Mesodermal cell (in vitro differentiated cells): ENCODE measurements at regions not wholly inside any gene's neighbourhood (a gene's known extent, or its start where the extent isn't known, plus 50 kb on each side); places are given as distances from the start of the nearest gene placed in this dataset.

Experiments
- H3K27ac ChIP-seq: 2 replicates; pipeline ENCODE4 v1.7.0; 2013; ENCODE audit warnings: mild to moderate bottlenecking, low read depth, low read length, moderate library complexity; ENCODE audit not compliant: severe bottlenecking
- H3K36me3 ChIP-seq: 2 replicates; pipeline ENCODE4 v1.7.1; 2013; ENCODE audit warnings: mild to moderate bottlenecking, low read length, moderate library complexity; ENCODE audit not compliant: control insufficient read depth, insufficient read depth
- H3K4me1 ChIP-seq: one replicate; pipeline ENCODE4 v1.7.1; 2013; ENCODE audit warnings: mild to moderate bottlenecking, low read length; ENCODE audit not compliant: insufficient read depth, control insufficient read depth, poor library complexity, severe bottlenecking
- H3K4me3 ChIP-seq: 2 replicates; pipeline ENCODE4 v1.7.0; 2013; ENCODE audit warnings: low read length, control low read depth, mild to moderate bottlenecking; ENCODE audit not compliant: insufficient read depth, poor library complexity, severe bottlenecking; ENCODE audit errors: extremely low read depth
- H3K9me3 ChIP-seq: 2 replicates; pipeline ENCODE4 v1.7.1; 2013; ENCODE audit warnings: mild to moderate bottlenecking, low read length, moderate library complexity; ENCODE audit not compliant: control insufficient read depth
- WGBS, 2 experiments: methylation state at CpG; one replicate each; pipeline ENCODE4 v1.1.5; 2013; ENCODE audit warnings: missing lambda C conversion rate in 2 of 2; ENCODE audit not compliant: insufficient coverage in 2 of 2; 5-methylcytosine and 5-hydroxymethylcytosine counted together

- Histone ChIP-seq H3K9me3 (no peaks in the 10 kb centered on the region), H3K27ac (no peak overlapping the region), H3K36me3 (no peaks in the 10 kb centered on the region), H3K4me3 (no peak overlapping the region), H3K4me1 (no peaks in the 10 kb centered on the region)
- no CpG with 5 or more reads among the region's 1 CpG for WGBS, 2 experiments
Measured at GRCh38 chr1:95426772-95427171, 192.8 kb downstream of the RWDD3 start.

- Histone ChIP-seq H3K36me3 (no peaks in the 10 kb centered on the region), H3K9me3 (no peaks in the 10 kb centered on the region), H3K4me3 (no peak overlapping the region), H3K27ac (no peak overlapping the region), H3K4me1 (no peaks in the 10 kb centered on the region)
Measured at GRCh38 chr1:95427525-95427924, 193.5 kb downstream of the RWDD3 start.

DNA sequence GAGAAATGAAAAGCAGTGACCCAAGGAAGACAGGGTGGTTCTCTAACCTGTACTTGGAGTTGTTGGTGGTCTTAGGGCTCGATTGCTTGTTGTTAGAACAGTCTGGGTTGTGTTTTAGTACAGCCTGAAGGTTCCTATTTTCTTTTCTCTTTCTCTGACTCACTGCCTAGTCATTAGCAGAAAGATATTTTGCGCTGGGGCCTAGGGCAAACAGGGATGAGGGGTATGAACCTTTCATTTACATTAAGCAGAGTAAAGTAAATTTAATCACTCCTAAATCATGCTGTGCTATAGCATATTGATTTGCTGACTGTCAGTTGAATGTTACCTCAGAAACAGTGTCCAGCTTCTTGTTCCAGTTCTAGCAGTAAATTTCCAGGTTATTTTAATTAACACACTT lies 197.2 kb downstream of the RWDD3 start:
- no peak overlapping the region for H3K4me3 ChIP-seq
- H3K27ac ChIP-seq = no peak overlapping the region
- H3K4me1 ChIP-seq = no peaks in the 10 kb centered on the region
- 100% methylated on average over 1 of the region's 2 CpGs; no CpG with 5 or more reads in 1 of the 2 experiments for WGBS, 2 experiments
- H3K36me3 ChIP-seq = no peaks in the 10 kb centered on the region
- no peaks in the 10 kb centered on the region for H3K9me3 ChIP-seq

DNA sequence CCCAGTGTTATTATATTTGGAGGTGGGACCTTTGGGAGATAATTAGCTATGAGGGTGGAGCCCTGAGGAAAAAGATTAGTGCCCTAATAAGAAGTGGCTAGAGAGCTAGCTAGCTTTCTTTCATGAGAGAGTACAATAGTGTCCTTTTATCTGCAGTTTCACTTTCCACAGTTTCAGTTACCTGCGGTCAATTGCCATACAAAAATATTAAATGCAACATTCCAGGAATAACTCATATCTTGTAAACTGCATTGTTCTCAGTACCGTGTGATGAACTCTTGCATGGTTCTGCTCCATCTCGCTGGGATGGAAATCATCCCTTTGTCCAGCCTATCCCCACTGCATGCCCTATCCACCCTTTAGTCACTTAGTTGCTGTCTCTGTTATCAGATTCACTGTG lies 201.6 kb downstream of the RWDD3 start:
- no peaks in the 10 kb centered on the region for H3K36me3 ChIP-seq
- no peaks in the 10 kb centered on the region for H3K9me3 ChIP-seq
- no peak overlapping the region for H3K27ac ChIP-seq
- no peaks in the 10 kb centered on the region for H3K4me1 ChIP-seq
- H3K4me3 ChIP-seq = no peak overlapping the region
- 96 to 100% methylated on average over 2 to 3 of the region's 3 CpGs for WGBS, 2 experiments

DNA sequence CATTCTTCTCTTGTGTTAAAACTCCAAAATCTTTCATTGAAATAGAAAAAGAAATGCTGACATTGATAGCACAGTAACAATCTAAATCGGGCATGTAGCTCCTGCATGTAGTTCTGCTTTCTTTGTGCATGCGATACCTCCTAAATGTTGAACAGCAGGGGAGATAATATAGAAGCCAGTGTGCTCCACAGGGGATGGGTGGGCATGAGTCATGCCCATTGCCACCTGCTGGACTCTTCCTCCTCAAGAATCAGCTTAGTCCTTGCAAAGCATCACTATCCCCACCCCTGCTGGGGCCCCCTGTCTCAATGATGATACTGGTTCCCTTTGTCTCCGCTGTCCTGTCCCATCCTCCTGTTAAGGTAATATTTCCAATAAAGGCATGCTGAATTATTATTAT lies 203.0 kb downstream of the RWDD3 start:
- no peaks in the 10 kb centered on the region for H3K4me1 ChIP-seq
- no peaks in the 10 kb centered on the region for H3K9me3 ChIP-seq
- H3K4me3 ChIP-seq = no peak overlapping the region
- H3K27ac ChIP-seq = no peak overlapping the region
- WGBS, 2 experiments = 76 to 79% methylated on average over 2 of the region's 3 CpGs
- no peaks in the 10 kb centered on the region for H3K36me3 ChIP-seq

DNA sequence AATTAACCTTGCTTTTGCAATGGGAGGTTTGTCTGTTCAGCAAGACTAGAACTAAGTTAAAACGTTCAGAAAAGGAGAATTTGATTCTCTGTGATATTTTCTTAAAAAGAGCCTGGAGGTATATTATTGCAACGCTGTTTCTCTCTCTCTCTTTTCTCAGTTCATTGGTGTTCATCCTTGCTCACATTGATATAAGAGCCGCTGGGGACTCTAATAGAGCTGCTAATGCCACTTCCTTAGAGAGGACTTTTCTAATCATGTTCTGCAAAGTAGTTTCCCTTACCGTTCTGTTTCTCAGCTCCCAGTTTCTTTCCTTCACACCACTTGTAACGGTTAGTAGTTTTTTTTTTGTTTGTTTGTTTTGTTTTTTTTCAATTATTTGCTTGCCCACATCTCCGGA lies 203.8 kb downstream of the RWDD3 start:
- H3K36me3 ChIP-seq = no peaks in the 10 kb centered on the region
- no peak overlapping the region for H3K4me3 ChIP-seq
- no peaks in the 10 kb centered on the region for H3K4me1 ChIP-seq
- WGBS, 2 experiments = 80 to 88% methylated on average over 1 of the region's 6 CpGs
- no peak overlapping the region for H3K27ac ChIP-seq
- no peaks in the 10 kb centered on the region for H3K9me3 ChIP-seq

DNA sequence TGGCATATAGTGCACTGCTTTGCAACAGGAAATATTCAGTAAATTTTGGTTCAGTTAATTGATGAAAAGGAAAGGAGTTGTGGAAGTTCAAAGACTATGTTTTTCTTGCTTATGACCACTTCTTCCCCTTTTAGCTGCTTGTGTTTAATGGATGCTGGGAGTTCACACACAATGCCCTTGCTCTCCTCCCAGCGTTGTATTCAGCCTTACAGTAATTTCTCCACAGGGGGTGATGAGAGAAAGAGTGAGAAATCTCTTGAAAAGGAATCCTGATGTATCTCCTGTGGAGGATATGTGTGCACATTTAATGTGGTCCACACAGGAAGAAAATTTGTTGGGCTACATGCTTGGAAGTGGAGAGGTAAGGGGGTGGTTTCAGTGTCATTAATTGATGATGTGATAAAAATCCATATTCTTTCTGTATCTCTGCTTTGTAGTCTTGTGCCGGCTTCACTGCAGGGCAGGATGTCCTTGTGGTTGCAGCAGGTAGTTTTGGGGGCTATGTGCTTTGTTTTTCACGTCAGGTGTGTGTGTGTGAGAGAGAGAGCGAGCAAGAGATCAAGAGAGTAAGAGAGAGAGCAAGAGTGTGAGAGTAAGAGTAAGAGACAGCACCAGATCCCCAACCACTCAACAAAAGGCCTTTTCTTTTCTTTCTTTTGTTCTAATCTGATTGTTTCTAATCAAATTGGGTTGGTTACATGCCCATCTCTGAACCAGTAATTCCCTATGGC lies 204.4 kb downstream of the RWDD3 start:
- H3K36me3 ChIP-seq = no peaks in the 10 kb centered on the region
- WGBS, 2 experiments = 80% methylated on average over 1 of the region's 4 CpGs; no CpG with 5 or more reads in 1 of the 2 experiments
- H3K4me1 ChIP-seq = no peaks in the 10 kb centered on the region
- H3K4me3 ChIP-seq = no peak overlapping the region
- H3K9me3 ChIP-seq = no peaks in the 10 kb centered on the region
- no peak overlapping the region for H3K27ac ChIP-seq

DNA sequence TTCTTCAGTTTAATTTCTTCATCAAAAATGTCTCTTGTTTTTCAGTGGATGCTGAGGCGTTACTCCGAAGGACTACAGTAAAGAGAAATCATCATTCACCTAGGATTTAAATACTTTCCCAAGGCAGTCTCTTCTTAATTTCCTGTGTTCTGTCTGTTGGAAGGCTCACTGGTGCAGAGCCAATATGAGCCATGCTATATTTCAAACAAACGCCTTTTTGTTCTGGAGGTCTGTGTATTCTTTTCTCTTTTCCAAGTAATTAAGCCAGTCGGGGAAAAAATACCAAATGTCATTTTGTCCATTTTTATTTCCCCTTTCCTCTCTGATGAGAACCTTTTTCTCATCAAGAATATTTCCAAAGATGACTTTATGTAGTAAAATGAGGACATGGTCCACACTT lies 206.5 kb downstream of the RWDD3 start:
- Histone ChIP-seq H3K4me1 (no peaks in the 10 kb centered on the region), H3K4me3 (no peak overlapping the region), H3K36me3 (no peaks in the 10 kb centered on the region), H3K9me3 (no peaks in the 10 kb centered on the region), H3K27ac (no peak overlapping the region)
- WGBS, 2 experiments = 86 to 87% methylated on average over 3 of the region's 4 CpGs

DNA sequence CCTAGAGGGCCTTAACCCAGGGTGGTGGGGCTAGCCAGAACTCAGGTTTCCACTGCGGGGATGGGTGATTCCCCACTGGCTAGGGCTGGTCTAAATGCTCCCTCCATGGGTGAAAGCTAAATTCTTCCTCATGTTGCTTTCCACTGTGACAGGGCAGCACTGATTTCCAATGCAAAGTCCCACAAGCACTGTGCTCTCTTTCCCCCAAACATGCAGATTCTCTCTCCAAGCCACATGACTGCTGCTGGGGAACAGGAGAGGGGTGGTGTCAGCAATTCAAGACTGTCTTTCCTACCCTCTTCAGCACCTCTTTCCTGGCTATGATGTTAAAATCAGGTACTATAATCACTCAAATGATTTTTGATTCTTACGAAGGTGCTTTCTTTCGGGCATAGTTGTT lies 215.5 kb downstream of the RWDD3 start:
- Histone ChIP-seq H3K27ac (no peak overlapping the region), H3K4me1 (no peaks in the 10 kb centered on the region), H3K36me3 (no peaks in the 10 kb centered on the region), H3K9me3 (no peaks in the 10 kb centered on the region), H3K4me3 (no peak overlapping the region)
- WGBS, 2 experiments = 73 to 100% methylated on average over 1 to 2 of the region's 3 CpGs

DNA sequence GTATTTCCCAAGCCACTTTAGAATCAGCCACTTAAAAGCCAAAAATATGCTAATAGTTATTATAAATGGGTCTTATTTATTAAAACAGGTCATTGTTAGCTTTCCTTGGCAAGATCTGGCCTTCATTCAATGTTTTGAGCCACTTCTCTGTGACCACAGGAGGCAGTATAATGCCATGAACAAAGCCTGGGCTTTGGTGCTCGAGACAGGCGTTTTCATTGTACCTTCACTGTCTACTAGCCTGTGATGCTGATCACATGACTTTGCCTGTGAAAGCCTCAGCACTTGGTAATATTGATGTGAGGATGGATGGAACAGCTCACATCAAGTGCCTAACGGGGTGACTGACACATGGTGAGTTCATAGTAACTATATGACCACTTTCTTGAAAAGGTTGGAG lies 217.0 kb downstream of the RWDD3 start:
- Histone ChIP-seq H3K9me3 (no peaks in the 10 kb centered on the region), H3K4me3 (no peak overlapping the region), H3K4me1 (no peaks in the 10 kb centered on the region), H3K36me3 (no peaks in the 10 kb centered on the region), H3K27ac (no peak overlapping the region)
- 93 to 100% methylated on average over 1 to 2 of the region's 3 CpGs for WGBS, 2 experiments

GRCh38 chr1:95451904-95452303 lies 217.9 kb downstream of the RWDD3 start:
- Histone ChIP-seq H3K4me3 (no peak overlapping the region), H3K36me3 (no peaks in the 10 kb centered on the region), H3K9me3 (no peaks in the 10 kb centered on the region), H3K27ac (no peak overlapping the region), H3K4me1 (no peaks in the 10 kb centered on the region)
- 78 to 100% methylated on average over 1 to 3 of the region's 3 CpGs for WGBS, 2 experiments
